GM13977 (cell line): ENCODE measurements at regions not wholly inside any gene's neighbourhood (a gene's known extent, or its start where the extent isn't known, plus 50 kb on each side); places are given as distances from the start of the nearest gene placed in this dataset.
"Not testable (repeated sequence)": the region's sequence is repeated elsewhere in the genome, so short reads cannot be mapped to it uniquely, and the experiment has no call there.

ENCODE experiments used
- DNase-seq: peaks from one replicate; pipeline ENCODE4 v3.0.0; 2012; ENCODE audit warnings: low spot score
- in situ Hi-C: fragments of 300-500 bp; cut with MboI; formaldehyde crosslinking; loops from one replicate; pipeline ENCODE4 v1.12.0; 2022; ENCODE audit warnings: low sequenced_read_pairs, low pct_unique_long_range_greater_than_20kb, mixed read lengths, inconsistent platforms; ENCODE audit not compliant: unreplicated experiment
- TF ChIP-seq, protein P1 (sequence below): IDR thresholded peaks from 2 replicates; pipeline ENCODE4 v1.5.1; 2012; ENCODE audit warnings: mild to moderate bottlenecking, control low read depth; ENCODE audit not compliant: insufficient read depth; ENCODE audit errors: extremely low read depth, missing control alignments

DNA sequence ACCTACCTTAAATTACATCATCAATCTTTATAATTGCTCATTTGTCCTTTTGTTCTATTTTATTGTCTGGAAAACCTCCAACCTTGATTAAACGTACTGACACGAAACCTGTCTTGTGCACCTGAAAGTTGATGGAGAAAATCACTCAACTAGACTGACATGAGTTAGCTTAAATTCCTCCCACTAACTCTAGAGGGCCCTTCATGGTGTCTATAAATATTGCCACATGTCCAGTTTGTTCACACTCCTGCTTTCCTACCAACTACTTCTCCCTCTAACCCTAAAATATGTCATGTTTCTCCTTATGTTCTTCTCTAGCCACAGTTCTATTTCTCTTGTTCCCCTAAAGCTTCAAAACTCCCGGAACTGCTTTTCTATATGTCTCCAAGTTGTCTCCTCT is 59.8 kb upstream of the SGO1 start:
- TF ChIP-seq, protein P1, sequence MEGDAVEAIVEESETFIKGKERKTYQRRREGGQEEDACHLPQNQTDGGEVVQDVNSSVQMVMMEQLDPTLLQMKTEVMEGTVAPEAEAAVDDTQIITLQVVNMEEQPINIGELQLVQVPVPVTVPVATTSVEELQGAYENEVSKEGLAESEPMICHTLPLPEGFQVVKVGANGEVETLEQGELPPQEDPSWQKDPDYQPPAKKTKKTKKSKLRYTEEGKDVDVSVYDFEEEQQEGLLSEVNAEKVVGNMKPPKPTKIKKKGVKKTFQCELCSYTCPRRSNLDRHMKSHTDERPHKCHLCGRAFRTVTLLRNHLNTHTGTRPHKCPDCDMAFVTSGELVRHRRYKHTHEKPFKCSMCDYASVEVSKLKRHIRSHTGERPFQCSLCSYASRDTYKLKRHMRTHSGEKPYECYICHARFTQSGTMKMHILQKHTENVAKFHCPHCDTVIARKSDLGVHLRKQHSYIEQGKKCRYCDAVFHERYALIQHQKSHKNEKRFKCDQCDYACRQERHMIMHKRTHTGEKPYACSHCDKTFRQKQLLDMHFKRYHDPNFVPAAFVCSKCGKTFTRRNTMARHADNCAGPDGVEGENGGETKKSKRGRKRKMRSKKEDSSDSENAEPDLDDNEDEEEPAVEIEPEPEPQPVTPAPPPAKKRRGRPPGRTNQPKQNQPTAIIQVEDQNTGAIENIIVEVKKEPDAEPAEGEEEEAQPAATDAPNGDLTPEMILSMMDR, result no peak
- in situ Hi-C loops, result no loop called here
- DNase-seq, result no peak

DNA sequence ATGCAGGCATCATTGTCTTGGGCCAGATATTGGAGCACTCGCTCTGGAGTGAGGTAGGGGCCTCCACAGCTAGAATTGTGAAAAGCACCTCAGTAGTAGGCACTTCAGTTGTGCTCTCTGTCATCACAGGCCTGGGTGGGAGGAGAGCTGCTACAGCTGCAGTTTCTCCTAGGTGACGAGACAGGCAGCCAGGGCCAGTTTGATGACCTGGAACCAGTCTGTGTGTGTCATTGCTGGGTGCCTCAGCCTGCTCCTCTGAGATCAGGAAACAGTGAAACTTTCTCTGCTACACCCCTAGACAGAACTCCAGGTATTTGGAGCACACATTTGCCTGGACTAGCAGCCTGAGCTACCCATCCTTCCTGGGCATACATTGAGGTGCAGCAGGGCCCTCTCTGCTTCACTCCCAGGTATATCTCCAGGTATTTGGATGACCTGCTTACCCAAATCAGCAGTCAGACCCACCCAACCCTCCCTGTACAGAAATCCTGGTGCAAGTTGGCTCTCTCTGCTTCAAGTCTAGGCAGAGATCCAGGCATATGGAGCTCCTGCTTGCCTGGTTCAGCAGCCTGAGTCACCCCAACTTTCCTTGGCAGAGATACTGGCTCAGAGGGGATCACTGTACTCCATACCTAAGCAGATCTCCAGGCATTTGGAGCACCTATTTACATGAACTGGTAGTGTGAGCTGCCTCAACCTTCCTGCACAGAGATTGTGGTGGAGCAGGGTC is 54.3 kb upstream of the SGO1 start:
- in situ Hi-C loops, result no loop called here
- DNase-seq, result no peak
- TF ChIP-seq, protein P1, result no peak

DNA sequence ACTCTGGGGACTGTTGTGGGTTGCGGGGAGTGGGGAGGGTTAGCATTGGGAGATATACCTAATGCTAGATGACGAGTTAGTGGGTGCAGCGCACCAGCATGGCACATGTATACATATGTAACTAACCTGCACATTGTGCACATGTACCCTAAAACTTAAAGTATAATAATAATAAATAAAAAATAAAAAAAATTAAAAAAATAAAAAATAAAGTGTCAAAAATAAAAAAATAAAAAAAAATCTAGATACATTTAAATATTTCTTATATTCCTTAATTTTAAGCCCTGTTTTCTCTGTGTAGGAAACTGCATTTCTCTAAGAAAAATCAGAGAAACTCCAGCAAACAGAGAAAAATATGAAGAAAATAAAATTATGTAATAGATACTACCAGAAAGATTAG is 52.2 kb upstream of the SGO1 start:
- in situ Hi-C loops, result not testable (repeated sequence)

GRCh38 chr3:20236603-20237002 is 50.6 kb upstream of the SGO1 start:
- in situ Hi-C loops, result no loop called here

More for the DNA sequence above, 52.2 kb upstream of the SGO1 start:
- not testable (repeated sequence) for DNase-seq

More at GRCh38 chr3:20236603-20237002, 50.6 kb upstream of the SGO1 start:
- DNase-seq, result no peak
- TF ChIP-seq, protein P1, result no peak
